Sigmoid colon (tissue), 4 donors: ENCODE measurements at regions not wholly inside any gene's neighbourhood (a gene's known extent, or its start where the extent isn't known, plus 50 kb on each side); places are given as distances from the start of the nearest gene placed in this dataset.

Experiments
- EP300 ChIP-seq, 4 donors: sonication (generic); formaldehyde crosslinking; IDR thresholded peaks; one replicate each; pipeline ENCODE4 v1.6.1; 2017; ENCODE audit warnings: antibody characterized with exemption in 4 of 4
- POLR2A ChIP-seq, 2 donors: fragments of 450-650 bp; IDR thresholded peaks; one replicate each; pipeline ENCODE4 v1.6.1; 2016; ENCODE audit warnings: antibody characterized with exemption in 2 of 2, mild to moderate bottlenecking in 2 of 2, moderate library complexity in 2 of 2
- POLR2AphosphoS5 ChIP-seq, 4 donors: sonication (generic); formaldehyde crosslinking; IDR thresholded peaks; one replicate each; pipeline ENCODE4 v1.6.1; 2017; ENCODE audit warnings: antibody characterized with exemption in 4 of 4
- TF ChIP-seq, protein P1 (sequence below), 4 experiments: fragments of 450-650 bp in 3 of 4; fragments of 200-600 bp in 1 of 4; IDR thresholded peaks; one replicate each; pipeline ENCODE4 v1.5.1; 2016 to 2019; ENCODE audit warnings: antibody characterized with exemption in 4 of 4, mild to moderate bottlenecking in 3 of 4, moderate library complexity in 2 of 4

DNA sequence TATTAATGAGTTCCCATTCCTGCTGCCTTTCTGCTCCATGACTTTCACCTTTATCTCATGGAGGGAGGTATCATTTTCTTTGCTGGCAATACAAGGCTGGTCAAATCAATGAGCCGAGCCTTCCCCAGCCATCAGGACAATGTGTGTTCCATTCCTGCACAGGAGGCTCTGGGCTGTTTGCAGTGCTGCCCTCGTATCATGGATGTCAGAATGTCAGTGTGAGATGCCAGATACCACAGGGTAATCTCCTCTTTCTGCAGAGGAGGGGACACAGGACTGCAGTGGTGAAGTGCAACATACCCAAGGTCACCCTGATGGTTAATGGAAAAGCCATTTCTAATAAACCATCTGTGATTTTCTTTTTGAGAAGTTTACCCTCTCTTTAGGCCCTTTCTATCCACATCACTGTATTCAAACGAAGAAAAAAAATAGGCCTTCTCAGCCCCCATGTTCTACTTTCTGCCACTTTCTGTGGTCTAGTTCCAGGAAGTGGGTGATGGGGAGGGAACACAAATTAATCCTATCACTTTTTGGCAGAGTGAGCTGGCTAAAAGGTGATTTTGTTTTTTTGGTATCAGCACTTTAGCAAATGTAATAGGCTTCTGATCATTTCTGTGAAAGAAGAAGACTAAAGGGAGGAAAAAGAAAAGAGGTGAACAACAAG, 490.2 kb upstream of the BOD1L1 start:
- TF ChIP-seq POLR2AphosphoS5 (IDR thresholded peaks at IDR 0.05) (no peak), POLR2A (IDR thresholded peaks at IDR 0.05) (no peak), EP300 (IDR thresholded peaks at IDR 0.05) (no peak)
- TF ChIP-seq, protein P1, sequence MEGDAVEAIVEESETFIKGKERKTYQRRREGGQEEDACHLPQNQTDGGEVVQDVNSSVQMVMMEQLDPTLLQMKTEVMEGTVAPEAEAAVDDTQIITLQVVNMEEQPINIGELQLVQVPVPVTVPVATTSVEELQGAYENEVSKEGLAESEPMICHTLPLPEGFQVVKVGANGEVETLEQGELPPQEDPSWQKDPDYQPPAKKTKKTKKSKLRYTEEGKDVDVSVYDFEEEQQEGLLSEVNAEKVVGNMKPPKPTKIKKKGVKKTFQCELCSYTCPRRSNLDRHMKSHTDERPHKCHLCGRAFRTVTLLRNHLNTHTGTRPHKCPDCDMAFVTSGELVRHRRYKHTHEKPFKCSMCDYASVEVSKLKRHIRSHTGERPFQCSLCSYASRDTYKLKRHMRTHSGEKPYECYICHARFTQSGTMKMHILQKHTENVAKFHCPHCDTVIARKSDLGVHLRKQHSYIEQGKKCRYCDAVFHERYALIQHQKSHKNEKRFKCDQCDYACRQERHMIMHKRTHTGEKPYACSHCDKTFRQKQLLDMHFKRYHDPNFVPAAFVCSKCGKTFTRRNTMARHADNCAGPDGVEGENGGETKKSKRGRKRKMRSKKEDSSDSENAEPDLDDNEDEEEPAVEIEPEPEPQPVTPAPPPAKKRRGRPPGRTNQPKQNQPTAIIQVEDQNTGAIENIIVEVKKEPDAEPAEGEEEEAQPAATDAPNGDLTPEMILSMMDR (IDR thresholded peaks at IDR 0.05), result no peak
